NB4 (cell line): ENCODE measurements at regions not wholly inside any gene's neighbourhood (a gene's known extent, or its start where the extent isn't known, plus 50 kb on each side); places are given as distances from the start of the nearest gene placed in this dataset.

ENCODE experiments used
- CTCF ChIP-seq: IDR thresholded peaks from one replicate; pipeline ENCODE4 v1.5.1; 2012; ENCODE audit warnings: low read depth, low read length
- MAX ChIP-seq: IDR thresholded peaks from 2 replicates; pipeline ENCODE4 v1.6.1; 2011; ENCODE audit warnings: low read depth, low read length
- POLR2A ChIP-seq: IDR thresholded peaks from 2 replicates; pipeline ENCODE4 v1.6.1; 2011; ENCODE audit warnings: mild to moderate bottlenecking; ENCODE audit not compliant: insufficient read length; ENCODE audit errors: extremely low read depth

- TF ChIP-seq CTCF (no peak), POLR2A (no peak), MAX (no peak)
These were observed 844.9 kb downstream of the OLFM4 start for GRCh38 chr13:53873558-53873957.
